Ishikawa (cell line): ENCODE measurements at regions not wholly inside any gene's neighbourhood (a gene's known extent, or its start where the extent isn't known, plus 50 kb on each side); places are given as distances from the start of the nearest gene placed in this dataset.

ENCODE experiments used
- CEBPB ChIP-seq: IDR thresholded peaks from 2 replicates; pipeline ENCODE4 v1.6.1; 2012
- CREB1 ChIP-seq: IDR thresholded peaks from 2 replicates; pipeline ENCODE4 v1.6.1; 2012; ENCODE audit warnings: low read depth
- EGR1 ChIP-seq: IDR thresholded peaks from 2 replicates; pipeline ENCODE4 v1.6.1; 2012
- EP300 ChIP-seq: IDR thresholded peaks from 2 replicates; pipeline ENCODE4 v1.6.1; 2012; ENCODE audit warnings: borderline replicate concordance
- FOXM1 ChIP-seq: IDR thresholded peaks from 2 replicates; pipeline ENCODE4 v1.6.1; 2012; ENCODE audit warnings: low read depth, borderline replicate concordance
- MAX ChIP-seq: IDR thresholded peaks from 2 replicates; pipeline ENCODE4 v1.6.1; 2012
- NFIC ChIP-seq: IDR thresholded peaks from 2 replicates; pipeline ENCODE4 v1.6.1; 2012
- RAD21 ChIP-seq: IDR thresholded peaks from 2 replicates; pipeline ENCODE4 v1.6.1; 2012; ENCODE audit warnings: low read depth
- REST ChIP-seq: IDR thresholded peaks from 2 replicates; pipeline ENCODE4 v1.6.1; 2012; ENCODE audit warnings: low read depth, mild to moderate bottlenecking
- TAF1 ChIP-seq: IDR thresholded peaks from 2 replicates; pipeline ENCODE4 v1.6.1; 2012; ENCODE audit warnings: low read depth, mild to moderate bottlenecking
- TCF12 ChIP-seq: IDR thresholded peaks from 2 replicates; pipeline ENCODE4 v1.6.1; 2012; ENCODE audit warnings: low read depth
- TEAD4 ChIP-seq: IDR thresholded peaks from 2 replicates; pipeline ENCODE4 v1.6.1; 2012
- USF1 ChIP-seq: IDR thresholded peaks from 2 replicates; pipeline ENCODE4 v1.6.1; 2012
- YY1 ChIP-seq: IDR thresholded peaks from 2 replicates; pipeline ENCODE4 v1.6.1; 2012; ENCODE audit warnings: low read depth
- ZBTB7A ChIP-seq: IDR thresholded peaks from 2 replicates; pipeline ENCODE4 v1.6.1; 2012; ENCODE audit warnings: low read depth

GRCh38 chr2:156057647-156058046, 274.9 kb downstream of the NR4A2 start:
- TF ChIP-seq TEAD4 (no peak), NFIC (no peak), FOXM1 (no peak), ZBTB7A (no peak), CREB1 (no peak), RAD21 (no peak), YY1 (no peak), TAF1 (no peak), EP300 (no peak), MAX (no peak), EGR1 (no peak), USF1 (no peak), TCF12 (no peak), CEBPB (no peak), REST (no peak)

- TF ChIP-seq CREB1 (no peak), USF1 (no peak), YY1 (no peak)
Observed at GRCh38 chr2:156054983-156055382, 277.5 kb downstream of the NR4A2 start.

GRCh38 chr2:156046900-156047299, 285.6 kb downstream of the NR4A2 start:
- TF ChIP-seq NFIC = no peak
- no peak for TF ChIP-seq CREB1
- no peak for TF ChIP-seq CEBPB
- no peak for TF ChIP-seq MAX
- TF ChIP-seq FOXM1 = no peak
- no peak for TF ChIP-seq ZBTB7A
- no peak for TF ChIP-seq TEAD4
- TF ChIP-seq YY1 = no peak

GRCh38 chr2:156042895-156043294, 289.6 kb downstream of the NR4A2 start:
- TF ChIP-seq ZBTB7A (no peak), FOXM1 (no peak), REST (no peak), EGR1 (no peak)

GRCh38 chr2:156038021-156038420, 294.5 kb downstream of the NR4A2 start:
- TF ChIP-seq NFIC (no peak), TAF1 (no peak), YY1 (no peak), TEAD4 (no peak), MAX (no peak), CEBPB (no peak), USF1 (no peak)

- TF ChIP-seq RAD21 (no peak), FOXM1 (no peak), ZBTB7A (no peak), CREB1 (no peak), EGR1 (no peak), NFIC (no peak), TEAD4 (no peak), MAX (no peak)
Observed at GRCh38 chr2:156037482-156037881, 295.0 kb downstream of the NR4A2 start.

- no peak for TF ChIP-seq EP300
- TF ChIP-seq TAF1 = no peak
- TF ChIP-seq USF1 = no peak
- no peak for TF ChIP-seq TCF12
- TF ChIP-seq EGR1 = no peak
- TF ChIP-seq REST = no peak
- TF ChIP-seq TEAD4 = no peak
- no peak for TF ChIP-seq RAD21
- TF ChIP-seq MAX = no peak
- no peak for TF ChIP-seq CREB1
- no peak for TF ChIP-seq NFIC
- TF ChIP-seq ZBTB7A = no peak
- TF ChIP-seq FOXM1 = no peak
- TF ChIP-seq YY1 = no peak
Observed at GRCh38 chr2:156031121-156031520, 301.4 kb downstream of the NR4A2 start.
